Spleen (tissue), 7 donors: ENCODE measurements at regions not wholly inside any gene's neighbourhood (a gene's known extent, or its start where the extent isn't known, plus 50 kb on each side); places are given as distances from the start of the nearest gene placed in this dataset.

ENCODE experiments used
- CTCF ChIP-seq, 11 experiments: fragments of 200-600 bp in 7 of 11; fragments of 450-650 bp in 4 of 11; sonication (generic) in 4 of 11; IDR thresholded peaks in 8 of 11; conservative IDR thresholded peaks in 3 of 11; 1 replicate in 7 of 11; 2 replicates in 4 of 11; pipeline versions ENCODE4 v1.4.0 to v1.8.0; 2016 to 2021; ENCODE audit warnings: antibody characterized with exemption in 11 of 11, inconsistent platforms in 4 of 11, mild to moderate bottlenecking in 1 of 11
- POLR2AphosphoS5 ChIP-seq, 3 donors: sonication (generic); formaldehyde crosslinking; IDR thresholded peaks; one replicate each; pipeline ENCODE4 v1.5.1; 2017; ENCODE audit warnings: antibody characterized with exemption in 3 of 3
- donor health status: DM: no; HTN: no; CAD: no; lungs with moderate emphysema.
- donor health status: DM: no; HTN: no; CAD: no.
- donor health status: DM: no; HTN: no; CAD: no.

GRCh38 chr21:38637161-38637560 lies 138.9 kb upstream of the ERG start:
- TF ChIP-seq POLR2AphosphoS5 (IDR thresholded peaks at IDR 0.05) (no peak), CTCF (IDR thresholded peaks at IDR 0.05 in 8 of 11, conservative IDR thresholded peaks at IDR 0.05 in 3 of 11) (no peak)
